ENCODE measurements at regions not wholly inside any gene's neighbourhood (a gene's known extent, or its start where the extent isn't known, plus 50 kb on each side); places are given as distances from the start of the nearest gene placed in this dataset.

- no peak for DNase-seq
Observed at GRCh38 chr9:20291201-20291600, 331.1 kb downstream of the MLLT3 start.

GRCh38 chr9:20290257-20290656, 332.0 kb downstream of the MLLT3 start:
- no peak for DNase-seq

DNA sequence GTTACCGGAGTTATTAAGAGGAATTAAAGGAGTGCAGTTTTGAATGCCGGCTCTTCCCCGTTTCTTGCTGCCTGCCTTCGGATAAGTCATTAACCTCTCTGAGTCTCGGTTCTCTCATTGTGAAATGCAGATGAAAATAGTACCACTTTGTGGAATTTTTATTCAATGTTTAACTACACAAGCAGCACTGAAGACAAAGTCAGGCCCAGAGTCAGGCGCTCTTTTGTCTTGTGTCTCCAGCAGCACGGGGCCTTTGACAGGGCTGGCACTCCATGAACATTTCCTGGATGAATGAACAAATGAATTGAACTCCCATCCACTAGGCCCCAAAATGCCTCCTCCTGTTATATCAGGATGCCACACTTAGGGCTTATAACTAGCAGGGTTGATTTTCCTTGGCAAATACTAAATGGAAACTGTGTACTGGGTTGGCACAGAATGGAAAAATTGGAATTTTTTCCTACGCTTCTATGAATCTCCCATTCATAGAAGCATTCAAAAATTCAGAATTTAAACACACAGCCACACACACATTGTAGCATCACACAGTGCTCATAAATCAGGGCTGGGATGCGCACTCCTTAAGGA, 332.8 kb downstream of the MLLT3 start:
- DNase-seq: no peak

DNA sequence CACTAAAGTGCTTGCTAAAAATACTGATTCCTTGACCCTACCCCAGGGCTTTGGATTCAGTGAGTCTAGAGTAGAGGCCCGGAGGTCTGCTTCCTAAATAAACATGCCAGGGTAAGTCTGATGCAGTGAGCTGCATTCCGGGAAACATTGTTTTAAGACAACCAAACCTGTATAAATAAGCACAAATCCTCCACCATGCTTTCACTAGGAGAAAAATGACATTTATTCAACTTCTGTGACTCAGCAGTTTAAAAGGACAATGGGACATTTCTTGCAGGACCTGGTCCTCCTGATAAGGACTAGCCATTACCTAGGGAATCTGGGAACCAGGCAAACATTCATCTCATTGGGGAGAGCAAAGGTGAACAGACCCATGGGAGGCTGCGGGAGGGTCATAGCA, 335.3 kb downstream of the MLLT3 start:
- DNase-seq: no peak

DNA sequence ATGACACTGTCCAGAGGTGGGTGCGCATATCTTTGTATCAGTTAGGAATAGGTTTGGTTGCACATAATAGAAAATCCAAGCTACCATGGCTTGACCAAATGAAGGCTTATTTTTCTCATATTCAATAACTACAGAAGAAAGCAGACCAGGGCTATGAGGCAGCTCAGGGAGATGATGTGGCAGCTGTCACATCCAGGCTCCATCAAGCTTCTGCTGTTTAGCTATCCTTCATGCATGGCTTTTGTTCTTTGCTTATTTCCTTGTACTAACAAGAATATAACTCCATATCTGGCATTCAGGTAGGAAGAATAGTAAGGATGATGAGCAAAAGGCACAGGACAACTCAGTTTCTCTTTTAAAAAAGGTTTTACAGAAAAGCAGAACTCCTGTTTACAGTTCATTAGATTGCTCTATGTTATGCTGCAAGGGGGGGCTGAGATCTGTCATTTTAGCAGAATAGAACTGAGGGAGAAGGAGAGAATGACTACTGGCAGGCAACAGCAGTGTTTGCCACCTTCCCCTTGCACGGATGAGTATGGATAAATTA, 336.1 kb downstream of the MLLT3 start:
- no peak for DNase-seq

DNA sequence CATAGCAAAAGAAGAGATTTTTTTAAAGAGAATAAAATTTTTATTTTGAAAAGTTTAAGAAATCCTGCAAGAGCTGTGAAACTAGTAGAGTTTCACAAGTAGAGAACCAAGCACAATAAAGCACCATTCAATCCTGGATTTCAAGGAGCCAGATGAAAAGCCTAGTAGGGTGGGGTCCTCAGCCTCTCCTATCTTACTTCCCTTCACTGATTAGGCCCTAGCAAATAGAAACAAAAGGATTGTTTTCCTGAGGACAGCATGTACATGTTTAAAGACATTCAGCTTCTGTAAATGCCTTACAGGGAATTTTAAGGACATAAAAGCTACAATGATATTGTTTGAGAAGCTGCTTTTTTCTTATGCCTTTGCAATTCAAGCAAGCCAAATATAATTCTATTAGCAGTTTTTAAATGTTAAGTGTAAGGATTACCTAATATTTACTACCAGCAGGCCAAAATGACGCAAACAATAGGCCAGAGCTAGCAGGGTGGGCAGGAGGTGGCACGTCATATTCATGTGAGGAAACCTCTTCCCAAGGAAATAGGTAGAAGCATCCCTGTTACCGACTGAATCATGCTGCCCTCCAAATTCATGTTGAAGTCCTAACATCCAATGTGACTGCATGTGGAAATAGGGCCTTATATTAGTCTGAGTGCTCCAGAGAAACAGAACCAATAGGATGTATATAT, 337.6 kb downstream of the MLLT3 start:
- DNase-seq: no peak

- DNase-seq: no peak
Observed at GRCh38 chr9:20280330-20280729, 342.0 kb downstream of the MLLT3 start.

- DNase-seq: no peak
Observed at GRCh38 chr9:20276762-20277161, 345.5 kb downstream of the MLLT3 start.

DNA sequence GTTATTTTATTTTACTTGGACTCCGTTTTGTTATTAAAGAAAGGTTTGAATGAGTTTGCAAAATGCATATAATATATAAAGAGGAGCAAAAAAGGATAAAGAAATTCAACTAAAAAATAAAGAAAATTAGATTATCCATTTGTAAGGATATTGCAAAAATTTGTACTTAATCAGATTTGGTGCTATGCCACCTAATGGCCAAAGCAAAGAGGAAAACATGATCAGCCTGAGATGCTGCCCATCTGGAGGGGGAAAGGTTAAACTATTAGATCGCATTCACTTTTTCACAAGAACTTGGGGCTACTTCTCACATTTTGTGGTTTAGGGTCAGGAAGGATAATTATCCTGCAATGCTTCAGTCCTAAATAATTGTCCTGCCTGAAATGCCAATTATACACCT, 350.6 kb downstream of the MLLT3 start:
- DNase-seq: no peak

- DNase-seq: no peak
Observed at GRCh38 chr9:20271096-20271495, 351.2 kb downstream of the MLLT3 start.

DNA sequence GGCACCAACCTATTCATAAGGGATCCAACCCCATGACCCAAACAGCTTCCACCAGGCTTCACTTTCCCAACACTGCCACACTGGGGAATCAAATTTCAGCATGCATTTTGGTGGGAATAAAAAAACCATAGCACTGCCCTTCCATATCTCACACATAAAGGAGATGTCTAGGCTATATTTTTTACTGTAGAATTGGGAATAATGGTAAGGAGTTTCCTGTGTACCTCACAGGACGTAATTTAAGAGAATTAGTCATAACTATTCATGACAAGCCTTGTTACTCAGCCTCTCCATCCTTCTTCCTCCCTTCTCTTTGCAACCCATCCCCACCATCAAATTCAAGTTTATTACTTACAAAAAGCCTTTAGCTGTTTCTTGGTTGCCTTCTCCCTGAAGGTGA, 352.1 kb downstream of the MLLT3 start:
- DNase-seq: no peak

DNA sequence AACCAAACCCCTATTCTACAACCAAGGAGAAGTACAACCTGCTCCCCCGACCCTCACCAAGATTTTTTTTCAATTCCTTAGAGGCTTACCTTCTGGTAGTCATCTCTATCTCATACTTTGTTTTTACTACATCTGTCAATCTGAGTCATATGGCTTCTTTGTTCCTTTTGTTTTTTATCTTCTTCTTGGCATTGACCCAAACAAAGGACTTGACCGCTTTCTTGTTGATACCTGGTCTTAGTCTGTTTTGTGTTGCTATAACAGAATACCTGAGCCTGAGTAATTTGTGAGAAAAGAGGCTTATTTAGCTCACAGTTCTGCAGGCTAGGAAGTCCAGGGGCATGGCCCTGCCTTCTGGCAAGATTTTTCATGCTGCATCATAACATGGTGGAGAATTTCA, 352.7 kb downstream of the MLLT3 start:
- DNase-seq: no peak

DNA sequence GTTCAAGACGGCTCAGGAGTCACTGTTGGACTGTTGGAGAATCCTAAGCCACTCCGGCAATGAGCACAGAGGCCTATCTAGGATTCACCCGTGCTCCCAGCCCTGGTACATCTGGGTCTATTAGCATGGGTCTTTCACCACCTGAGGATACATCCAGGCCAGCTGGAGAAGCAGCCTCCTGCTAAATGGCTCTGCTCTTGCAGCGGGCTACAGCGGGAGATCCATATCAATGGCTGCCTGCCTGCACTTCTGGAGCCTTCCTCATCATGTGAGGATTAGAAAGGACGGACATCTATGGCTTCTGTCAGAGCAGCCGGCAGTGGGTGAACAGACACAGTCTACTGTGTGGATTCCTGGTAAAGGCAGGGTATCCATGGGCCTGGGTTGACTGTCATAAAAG, 357.4 kb downstream of the MLLT3 start:
- no peak for DNase-seq

DNA sequence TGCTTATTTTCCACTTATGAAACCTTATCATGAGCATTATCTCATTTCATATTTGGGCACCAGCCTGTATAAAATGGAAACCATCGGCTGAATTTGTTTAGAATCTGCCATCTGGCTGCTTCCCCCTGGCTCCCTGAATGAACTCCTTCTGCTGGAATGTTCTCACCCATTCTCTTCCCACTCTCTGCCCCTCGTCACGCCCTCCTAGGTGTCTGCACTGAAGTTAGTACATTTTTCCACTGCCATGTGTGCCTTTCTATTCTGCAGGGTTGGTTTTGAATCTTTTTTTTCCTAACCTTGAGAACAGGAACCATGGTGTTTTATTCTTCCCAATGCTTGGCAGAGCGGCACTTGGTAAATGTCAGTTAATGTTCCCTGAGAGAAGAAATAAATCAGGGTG, 359.7 kb downstream of the MLLT3 start:
- no peak for DNase-seq

DNA sequence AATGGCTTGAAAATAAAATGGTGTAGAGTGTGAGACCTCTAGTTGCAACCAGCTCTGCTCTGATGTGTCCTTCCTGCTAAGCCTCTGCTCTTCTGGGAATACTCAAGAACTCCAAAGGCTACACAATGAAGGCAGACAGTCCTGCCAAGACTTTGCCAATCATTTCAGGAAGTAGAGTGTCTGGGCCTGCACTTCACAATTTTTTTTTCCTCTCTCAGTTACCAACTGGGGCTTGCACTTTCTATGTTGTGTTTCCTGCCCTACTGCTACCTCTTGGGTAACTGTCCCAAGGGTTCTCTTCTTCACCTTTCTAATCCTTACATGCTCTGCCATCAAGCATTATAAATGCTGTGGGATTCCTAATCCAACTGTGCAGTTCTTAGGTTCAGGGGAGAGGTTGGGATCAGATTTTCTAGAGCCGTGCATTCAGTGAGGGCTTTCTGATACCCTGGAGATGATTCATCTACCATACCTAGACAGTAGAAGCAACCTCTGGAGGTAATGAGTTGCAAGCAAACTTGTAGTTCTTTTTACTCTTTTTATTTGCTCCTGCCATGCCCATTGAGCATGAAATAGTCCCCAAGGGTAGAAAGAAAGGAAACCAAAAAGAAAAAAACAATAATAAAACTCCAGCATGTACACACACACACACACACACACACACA, 365.9 kb downstream of the MLLT3 start:
- DNase-seq: no peak

- no peak for DNase-seq
Observed at GRCh38 chr9:20255052-20255451, 367.2 kb downstream of the MLLT3 start.

DNA sequence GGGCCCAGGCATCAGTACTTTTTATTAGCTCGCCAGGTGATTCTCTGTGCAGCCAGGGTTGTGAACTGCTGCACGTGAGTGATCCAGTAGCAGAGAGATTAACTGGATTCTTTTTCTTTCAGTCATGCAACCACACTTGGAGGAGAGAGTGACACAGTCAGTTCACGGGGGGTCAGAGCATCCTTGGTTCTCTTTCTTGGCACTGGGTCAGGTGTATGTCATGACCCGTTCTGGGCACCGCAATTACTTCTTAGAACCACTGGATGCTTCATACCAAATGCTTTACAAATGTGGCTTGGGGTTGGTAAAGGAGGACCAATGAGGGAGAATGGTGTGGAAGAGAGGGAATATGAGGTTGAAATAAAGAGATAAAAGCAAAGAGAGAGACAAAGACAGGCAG, 368.7 kb downstream of the MLLT3 start:
- no peak for DNase-seq

DNA sequence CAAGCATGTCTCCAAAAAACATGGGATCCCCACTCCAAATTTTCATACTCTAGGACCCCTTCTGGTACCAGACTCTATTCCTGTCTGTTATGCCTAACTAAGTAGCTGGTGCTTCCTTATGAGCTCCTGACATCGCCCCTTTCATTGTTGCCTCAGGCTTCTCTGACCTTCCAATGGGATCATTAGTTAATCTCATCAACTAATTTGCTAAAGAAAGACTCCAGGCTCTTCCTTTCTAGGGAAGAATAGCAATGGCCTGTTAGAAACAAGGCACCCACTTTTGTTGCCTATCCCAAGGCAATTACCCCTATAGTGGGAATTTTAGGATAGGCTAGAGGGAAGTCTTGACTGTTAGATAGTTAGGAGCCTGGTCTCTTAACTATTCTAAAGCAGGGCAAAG, 369.5 kb downstream of the MLLT3 start:
- DNase-seq: no peak

DNA sequence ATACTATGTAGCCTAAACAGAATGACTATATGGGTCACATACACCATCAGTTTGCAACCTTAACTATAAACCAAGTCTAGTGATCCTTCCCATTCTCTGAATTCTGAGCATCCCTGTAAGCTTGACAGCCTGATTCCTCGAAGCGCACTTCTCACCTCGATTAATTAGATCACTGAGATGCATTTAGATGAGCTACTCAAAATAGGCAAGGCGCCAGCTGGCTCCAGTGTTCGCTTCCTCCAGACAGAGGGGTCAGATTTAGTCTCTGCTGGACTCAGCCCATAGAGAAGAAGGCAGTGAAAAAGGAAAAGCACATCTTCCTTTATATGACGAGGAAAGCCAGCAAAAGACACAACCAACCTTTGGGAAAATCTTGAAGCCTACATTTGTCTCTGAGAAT, 371.5 kb downstream of the MLLT3 start:
- no peak for DNase-seq

GRCh38 chr9:20244271-20244670, 378.0 kb downstream of the MLLT3 start:
- DNase-seq: no peak

DNA sequence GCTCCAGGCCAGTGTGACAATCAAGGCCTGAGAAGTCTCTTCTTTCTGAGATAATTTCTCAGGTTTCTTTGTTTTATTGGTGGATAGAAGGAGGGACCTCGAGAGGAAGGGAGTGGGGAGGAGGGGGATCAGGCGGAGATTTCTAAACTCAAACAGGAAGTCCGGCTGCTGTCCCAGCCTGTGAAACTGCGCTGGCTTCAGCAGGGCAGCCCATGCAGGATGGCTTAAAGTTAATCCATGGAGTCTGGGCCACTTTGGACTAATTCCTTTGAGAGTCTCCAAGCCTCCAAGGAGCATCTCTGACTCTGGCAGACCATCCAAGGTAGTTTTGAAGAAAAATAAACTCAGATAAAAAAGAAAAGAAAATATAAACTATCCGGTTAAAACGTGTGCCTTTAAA, 378.5 kb downstream of the MLLT3 start:
- DNase-seq: no peak

DNA sequence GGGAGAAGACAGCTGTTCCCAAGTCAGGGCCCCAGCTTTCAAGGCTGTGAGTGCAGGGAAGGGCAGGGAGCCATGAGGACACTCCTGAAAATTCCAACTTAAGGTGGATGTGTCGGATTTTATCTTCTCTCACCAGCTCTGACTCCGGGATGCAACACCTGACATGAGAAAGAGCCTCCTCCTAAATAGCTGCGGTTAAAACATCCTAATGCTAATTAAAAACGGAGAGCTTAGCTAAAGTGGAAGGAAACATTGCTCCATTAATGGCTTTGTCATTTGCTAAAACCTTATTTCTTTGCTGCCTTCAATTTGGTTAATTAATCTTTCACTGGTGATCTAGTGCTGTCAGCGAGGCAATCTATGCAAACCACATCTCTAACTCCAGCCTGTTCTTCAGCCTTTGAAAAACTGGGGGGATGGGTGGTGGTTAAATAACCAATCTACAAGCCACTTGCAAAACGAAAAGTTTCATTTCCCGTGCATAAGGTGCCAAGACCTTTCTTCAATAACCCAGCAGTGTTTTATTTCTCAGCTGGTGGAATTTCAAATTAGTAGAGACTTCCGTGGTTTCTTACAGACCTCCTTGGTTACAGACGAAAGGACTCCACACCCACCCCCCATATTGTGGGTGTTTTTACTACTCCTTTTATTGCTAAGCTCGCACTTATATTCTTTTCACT, 379.6 kb downstream of the MLLT3 start:
- peak; percentile 5 for DNase-seq

DNA sequence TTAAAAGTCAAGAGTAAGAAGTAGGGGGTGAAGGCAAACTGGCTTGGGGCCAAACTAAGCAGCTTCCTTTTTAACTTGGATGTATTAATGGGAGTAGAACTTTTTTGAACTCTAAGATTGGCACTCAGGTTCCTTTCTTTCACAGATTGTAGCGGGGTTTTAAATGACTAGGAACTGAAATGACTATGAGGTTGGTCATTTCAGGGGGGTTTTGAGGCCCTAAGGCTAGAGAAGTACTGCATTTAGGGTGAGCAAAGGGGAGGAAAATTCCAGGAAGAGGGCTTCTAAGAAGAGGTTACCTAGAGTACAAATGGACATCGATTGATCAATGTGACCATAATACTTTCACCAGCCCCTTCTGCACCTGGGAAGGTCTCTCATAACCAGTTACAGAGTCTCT, 381.8 kb downstream of the MLLT3 start:
- no peak for DNase-seq

- no peak for DNase-seq
Observed at GRCh38 chr9:20238921-20239320, 383.4 kb downstream of the MLLT3 start.
